Loucy (cell line): ENCODE measurements at regions not wholly inside any gene's neighbourhood (a gene's known extent, or its start where the extent isn't known, plus 50 kb on each side); places are given as distances from the start of the nearest gene placed in this dataset.

Experiments used
- H2AFZ ChIP-seq: fragments of 200-600 bp; sonication (generic); 2 replicates; pipeline ENCODE4 v1.6.0; 2016; ENCODE audit warnings: antibody characterized with exemption, mild to moderate bottlenecking, low read length, moderate library complexity
- H3F3A ChIP-seq: fragments of 200-600 bp; 2 replicates; pipeline ENCODE4 v1.6.0; 2016; ENCODE audit warnings: antibody characterized with exemption, low read depth, mild to moderate bottlenecking
- H3K27me3 ChIP-seq: fragments of 200-600 bp; sonication (generic); 2 replicates; pipeline ENCODE4 v1.6.1; 2014; ENCODE audit warnings: low read length, mild to moderate bottlenecking; ENCODE audit not compliant: insufficient read depth, poor library complexity, severe bottlenecking
- H3K36me3 ChIP-seq: fragments of 200-600 bp; sonication (generic); 2 replicates; pipeline ENCODE4 v1.6.1; 2016; ENCODE audit warnings: low read length; ENCODE audit not compliant: insufficient read depth
- H3K4me1 ChIP-seq: fragments of 200-600 bp; sonication (generic); 2 replicates; pipeline ENCODE4 v1.5.1; 2014; ENCODE audit warnings: low read length, mild to moderate bottlenecking; ENCODE audit not compliant: insufficient read depth, poor library complexity, severe bottlenecking
- H3K4me2 ChIP-seq: fragments of 200-600 bp; sonication (generic); 2 replicates; pipeline ENCODE4 v1.6.0; 2014; ENCODE audit warnings: antibody characterized with exemption, low read length, low read depth, mild to moderate bottlenecking; ENCODE audit not compliant: poor library complexity, severe bottlenecking
- H3K4me3 ChIP-seq: fragments of 200-600 bp; sonication (generic); 2 replicates; pipeline ENCODE4 v1.5.1; 2014; ENCODE audit warnings: low read length, mild to moderate bottlenecking, mixed read lengths; ENCODE audit not compliant: poor library complexity, severe bottlenecking
- H3K79me2 ChIP-seq: fragments of 200-600 bp; sonication (generic); 2 replicates; pipeline ENCODE4 v1.6.1; 2014; ENCODE audit warnings: low read length; ENCODE audit not compliant: insufficient read depth
- H3K9ac ChIP-seq: fragments of 200-600 bp; sonication (generic); 2 replicates; pipeline ENCODE4 v1.6.0; 2014; ENCODE audit warnings: mild to moderate bottlenecking, low read depth, low read length, moderate library complexity; ENCODE audit not compliant: poor library complexity, severe bottlenecking
- H3K9me2 ChIP-seq: fragments of 200-600 bp; sonication (generic); replicated peaks from 2 replicates; pipeline ENCODE4 v1.6.1; 2016; ENCODE audit warnings: low read depth, low read length, mixed read lengths
- H3K9me3 ChIP-seq: fragments of 200-600 bp; sonication (generic); 2 replicates; pipeline ENCODE4 v1.6.1; 2014; ENCODE audit warnings: mild to moderate bottlenecking, antibody characterized with exemption, low read length, low read depth; ENCODE audit not compliant: insufficient read depth
- H4K20me1 ChIP-seq: fragments of 200-600 bp; sonication (generic); 2 replicates; pipeline ENCODE4 v1.6.0; 2014; ENCODE audit warnings: antibody characterized with exemption, low read length, mild to moderate bottlenecking; ENCODE audit not compliant: insufficient read depth, poor library complexity, severe bottlenecking
- CTCF ChIP-seq: fragments of 200-600 bp; sonication (generic); conservative IDR thresholded peaks from 2 replicates; pipeline ENCODE4 v1.5.1; 2014; ENCODE audit warnings: mild to moderate bottlenecking, antibody characterized with exemption, low read length
- EZH2phosphoT487 ChIP-seq: fragments of 200-600 bp; IDR thresholded peaks from 2 replicates; pipeline ENCODE4 v1.6.1; 2018; ENCODE audit warnings: antibody characterized with exemption, mild to moderate bottlenecking, moderate library complexity, borderline replicate concordance

GRCh38 chr2:156736950-156737349 is 300.8 kb downstream of the GPD2 start:
- H3K79me2 ChIP-seq = no peaks in the 10 kb centered on the region
- no peak overlapping the region for H3K4me2 ChIP-seq
- no peak overlapping the region for H3K9ac ChIP-seq
- no peak for TF ChIP-seq EZH2phosphoT487
- TF ChIP-seq CTCF = no peak
- H3F3A ChIP-seq = no peaks in the 10 kb centered on the region
- no peak overlapping the region for H3K4me3 ChIP-seq
- H3K9me2 ChIP-seq = 0 out of 2 replicates have a peak, but pooled peaks cover 3% of the 10 kb centered on the region
- no peaks in the 10 kb centered on the region for H3K36me3 ChIP-seq
- no peaks in the 10 kb centered on the region for H3K4me1 ChIP-seq
- H4K20me1 ChIP-seq = no peaks in the 10 kb centered on the region
- no peaks in the 10 kb centered on the region for H3K27me3 ChIP-seq
- no peaks in the 10 kb centered on the region for H3K9me3 ChIP-seq
- H2AFZ ChIP-seq = no peak overlapping the region

GRCh38 chr2:156739301-156739700 is 303.1 kb downstream of the GPD2 start:
- Histone ChIP-seq H3K9me3 (no peaks in the 10 kb centered on the region), H3K27me3 (no peaks in the 10 kb centered on the region), H3K36me3 (no peaks in the 10 kb centered on the region), H3K4me3 (no peak overlapping the region), H4K20me1 (no peaks in the 10 kb centered on the region), H3K4me2 (no peak overlapping the region), H3K4me1 (no peaks in the 10 kb centered on the region), H3K9me2 (0 out of 2 replicates have a peak, but pooled peaks cover 3% of the 10 kb centered on the region), H3F3A (no peaks in the 10 kb centered on the region), H2AFZ (no peak overlapping the region), H3K9ac (no peak overlapping the region), H3K79me2 (no peaks in the 10 kb centered on the region)
- TF ChIP-seq CTCF (no peak), EZH2phosphoT487 (no peak)

DNA sequence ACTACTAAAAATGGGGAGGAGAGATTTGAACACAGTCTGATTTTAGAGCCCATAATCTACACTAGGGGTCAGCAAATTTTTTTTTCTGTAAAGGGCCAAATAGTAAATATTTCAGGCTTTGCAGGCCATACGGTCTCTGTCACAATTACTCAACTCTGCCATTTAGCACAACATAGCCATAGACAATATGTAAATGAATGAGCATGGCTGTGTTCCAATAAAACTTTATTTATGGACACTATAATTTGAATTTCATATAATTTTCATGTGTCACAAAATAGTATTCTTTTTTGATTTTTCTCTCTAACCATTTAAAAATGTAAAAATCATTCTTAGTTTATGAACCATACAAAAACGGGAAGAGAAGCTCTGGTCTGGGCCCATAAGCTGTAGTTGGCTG is 309.4 kb downstream of the GPD2 start:
- Histone ChIP-seq H3K4me3 (no peak overlapping the region), H3K36me3 (no peaks in the 10 kb centered on the region), H3K9me2 (no peaks in the 10 kb centered on the region), H2AFZ (no peak overlapping the region), H3K79me2 (no peaks in the 10 kb centered on the region), H3K9me3 (no peaks in the 10 kb centered on the region), H3K9ac (no peak overlapping the region), H3K4me1 (no peaks in the 10 kb centered on the region), H3F3A (no peaks in the 10 kb centered on the region), H3K4me2 (no peak overlapping the region), H4K20me1 (no peaks in the 10 kb centered on the region), H3K27me3 (no peaks in the 10 kb centered on the region)
- TF ChIP-seq EZH2phosphoT487 (no peak), CTCF (no peak)
